ENCODE measurements at regions not wholly inside any gene's neighbourhood (a gene's known extent, or its start where the extent isn't known, plus 50 kb on each side); places are given as distances from the start of the nearest gene placed in this dataset.

DNA sequence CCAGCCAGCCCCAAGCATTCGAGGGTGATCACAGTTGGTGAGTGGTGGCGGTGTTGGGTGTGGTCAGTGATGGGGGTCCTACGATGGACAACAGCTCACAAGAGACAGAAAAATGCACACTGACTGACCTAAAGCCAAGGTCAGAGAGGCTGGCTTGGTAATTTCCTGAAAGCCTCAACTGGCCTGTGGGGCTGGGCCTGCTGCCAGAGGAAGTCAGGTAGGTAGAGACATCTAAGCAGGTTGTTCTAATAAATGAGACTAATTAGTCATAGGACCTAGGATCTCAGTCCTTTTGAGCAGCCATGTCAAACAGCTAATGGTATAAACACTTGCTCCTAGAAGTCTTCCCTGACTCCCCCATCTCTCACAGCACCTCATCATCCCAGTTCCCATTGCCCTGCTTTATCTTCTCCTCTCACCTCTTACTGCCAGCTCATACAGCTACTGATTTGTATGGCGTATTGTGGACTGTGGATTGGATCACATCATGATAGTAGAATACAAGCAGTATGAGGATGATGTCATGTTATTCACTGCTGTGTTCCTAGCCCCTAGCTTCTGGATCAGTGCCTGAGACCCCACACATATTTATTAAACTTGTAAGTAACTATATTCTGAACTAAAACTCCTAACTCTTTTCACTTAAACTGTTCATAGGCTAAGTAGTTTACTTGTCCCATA lies 262.9 kb upstream of the KLHL29 start:
- TF ChIP-seq POLR2AphosphoS5 (IDR thresholded peaks at IDR 0.05; ENCODE audit: borderline replicate concordance, low read depth, low read length) (no peak), EZH2 (IDR thresholded peaks at IDR 0.05) (no peak)

Data from SK-N-MC (cell line).